ENCODE measurements at regions not wholly inside any gene's neighbourhood (a gene's known extent, or its start where the extent isn't known, plus 50 kb on each side); places are given as distances from the start of the nearest gene placed in this dataset.

GRCh38 chr1:233448109-233448689 is 120.7 kb downstream of the MAP3K21 start:
- ChIA-PET POLR2A (interaction anchor here (0.6 to 1.1 kb wide), 4 partner anchors 78 to 841 kb away, joined by 3 to 4 read pairs (median 3); no protein-coding TSS in a partner anchor), CTCF (interaction anchor here (0.6 to 2.0 kb wide), 7 partner anchors 8 to 748 kb away, joined by 3 to 10 read pairs (median 4); no protein-coding TSS in a partner anchor)
- no peak overlapping the region for H3K4me3 Mint-ChIP-seq (ENCODE audit: unreplicated experiment)
- DNase-seq (ENCODE audit: unreplicated experiment), result no peak
- intact Hi-C loops (cut with micrococcal nuclease), result no loop called here
- H3K27ac Mint-ChIP-seq (ENCODE audit: low read depth, unreplicated experiment), result no peak overlapping the region
- H3K4me1 Mint-ChIP-seq (ENCODE audit: insufficient read depth, unreplicated experiment), result peaks cover 4% of the 10 kb centered on the region
- H3K36me3 Mint-ChIP-seq (ENCODE audit: insufficient read depth, unreplicated experiment), result no peaks in the 10 kb centered on the region
- H3K9me3 Mint-ChIP-seq (ENCODE audit: unreplicated experiment), result peaks cover 10% of the 10 kb centered on the region
- BruUV-seq (replicated peaks), result no TSS peak
- no peaks in the 10 kb centered on the region for H3K27me3 Mint-ChIP-seq (ENCODE audit: insufficient read depth, unreplicated experiment)
- TF ChIP-seq CTCF (IDR thresholded peaks at IDR 0.05; ENCODE audit: unreplicated experiment), result no peak

- Mint-ChIP-seq H3K36me3 (ENCODE audit: insufficient read depth, unreplicated experiment) (no peaks in the 10 kb centered on the region), H3K4me3 (ENCODE audit: unreplicated experiment) (no peak overlapping the region), H3K4me1 (ENCODE audit: insufficient read depth, unreplicated experiment) (no peaks in the 10 kb centered on the region), H3K9me3 (ENCODE audit: unreplicated experiment) (no peaks in the 10 kb centered on the region), H3K27me3 (ENCODE audit: insufficient read depth, unreplicated experiment) (no peaks in the 10 kb centered on the region), H3K27ac (ENCODE audit: low read depth, unreplicated experiment) (no peak overlapping the region)
- POLR2A ChIA-PET, result interaction anchor here (0.7 to 1.2 kb wide), 3 partner anchors 14 to 68 kb away, joined by 3 to 4 read pairs (median 4); no protein-coding TSS in a partner anchor
- intact Hi-C loops (cut with micrococcal nuclease), result no loop called here
- CTCF ChIA-PET, result interaction anchor here (0.7 to 2.1 kb wide), 4 partner anchors 12 to 592 kb away, joined by 3 to 14 read pairs (median 3); no protein-coding TSS in a partner anchor
- TF ChIP-seq CTCF (IDR thresholded peaks at IDR 0.05; ENCODE audit: unreplicated experiment), result no peak
- BruUV-seq (replicated peaks), result no TSS peak
- no peak for DNase-seq (ENCODE audit: unreplicated experiment)
Observed at GRCh38 chr1:233452724-233453123, 125.2 kb downstream of the MAP3K21 start.

GRCh38 chr1:233453433-233454200 is 126.1 kb downstream of the MAP3K21 start:
- CTCF ChIA-PET, result interaction anchor here (0.7 to 2.1 kb wide), 3 partner anchors 13 to 85 kb away, joined by 3 to 14 read pairs (median 3); no protein-coding TSS in a partner anchor
- no peaks in the 10 kb centered on the region for H3K9me3 Mint-ChIP-seq (ENCODE audit: unreplicated experiment)
- no peak overlapping the region for H3K4me3 Mint-ChIP-seq (ENCODE audit: unreplicated experiment)
- no peaks in the 10 kb centered on the region for H3K36me3 Mint-ChIP-seq (ENCODE audit: insufficient read depth, unreplicated experiment)
- intact Hi-C loops (cut with micrococcal nuclease), result no loop called here
- DNase-seq (ENCODE audit: unreplicated experiment), result no peak
- no peak for TF ChIP-seq CTCF (IDR thresholded peaks at IDR 0.05; ENCODE audit: unreplicated experiment)
- H3K27me3 Mint-ChIP-seq (ENCODE audit: insufficient read depth, unreplicated experiment), result no peaks in the 10 kb centered on the region
- H3K4me1 Mint-ChIP-seq (ENCODE audit: insufficient read depth, unreplicated experiment), result no peaks in the 10 kb centered on the region
- BruUV-seq (replicated peaks), result no TSS peak
- H3K27ac Mint-ChIP-seq (ENCODE audit: low read depth, unreplicated experiment), result no peak overlapping the region
- POLR2A ChIA-PET, result interaction anchor here (0.6 to 0.7 kb wide), 2 partner anchors 169 to 1990 kb away, joined by 3 to 4 read pairs; no protein-coding TSS in a partner anchor

GRCh38 chr1:233459470-233459945 is 132.0 kb downstream of the MAP3K21 start:
- no TSS peak for BruUV-seq (replicated peaks)
- ChIA-PET CTCF (interaction anchor here (1.2 to 5.6 kb wide), 2 partner anchors 12 to 19 kb away, joined by 4 to 38 read pairs; no protein-coding TSS in a partner anchor), POLR2A (no interaction called here)
- DNase-seq (ENCODE audit: unreplicated experiment), result no peak
- Mint-ChIP-seq H3K27ac (ENCODE audit: low read depth, unreplicated experiment) (no peak overlapping the region), H3K36me3 (ENCODE audit: insufficient read depth, unreplicated experiment) (no peaks in the 10 kb centered on the region), H3K9me3 (ENCODE audit: unreplicated experiment) (no peaks in the 10 kb centered on the region), H3K4me3 (ENCODE audit: unreplicated experiment) (no peak overlapping the region), H3K27me3 (ENCODE audit: insufficient read depth, unreplicated experiment) (no peaks in the 10 kb centered on the region), H3K4me1 (ENCODE audit: insufficient read depth, unreplicated experiment) (no peaks in the 10 kb centered on the region)
- intact Hi-C loops (cut with micrococcal nuclease), result no loop called here
- no peak for TF ChIP-seq CTCF (IDR thresholded peaks at IDR 0.05; ENCODE audit: unreplicated experiment)

All from MCF 10A (cell line).